ENCODE measurements at regions not wholly inside any gene's neighbourhood (a gene's known extent, or its start where the extent isn't known, plus 50 kb on each side); places are given as distances from the start of the nearest gene placed in this dataset.

- no peaks in the 10 kb centered on the region for H3K27me3 Mint-ChIP-seq (ENCODE audit: insufficient read depth, low read depth, poor library complexity)
- Histone ChIP-seq H3K27ac (ENCODE audit: low read depth) (no peak overlapping the region), H3K36me3 (ENCODE audit: insufficient read depth) (no peaks in the 10 kb centered on the region), H3K4me3 (no peak overlapping the region), H3K79me2 (replicated peaks; ENCODE audit: insufficient read depth) (no peaks in the 10 kb centered on the region), H3K27me3 (ENCODE audit: insufficient read depth) (no peaks in the 10 kb centered on the region), H3K4me1 (ENCODE audit: insufficient read depth) (no peaks in the 10 kb centered on the region), H3K4me2 (no peak overlapping the region), H3F3A (replicated peaks; ENCODE audit: low read depth) (no peaks in the 10 kb centered on the region), H4K20me1 (replicated peaks; ENCODE audit: insufficient read depth) (no peaks in the 10 kb centered on the region), H3K9me2 (ENCODE audit: insufficient read depth) (no peaks in the 10 kb centered on the region; the same call in 1 of the 2 replicates), H2AFZ (no peak overlapping the region)
- H3K9me3 Mint-ChIP-seq: peaks cover 9% of the 10 kb centered on the region; the same call in 2 of the 3 replicates
- no peak for TF ChIP-seq STAT1 (IDR thresholded peaks at IDR 0.05; ENCODE audit: unreplicated experiment)
- no peak for TF ChIP-seq ZNF114 (CRISPR knock-in tag; IDR thresholded peaks at IDR 0.05)
- TF ChIP-seq NANOG (IDR thresholded peaks at IDR 0.05; ENCODE audit: borderline replicate concordance): no peak
- no peak for TF ChIP-seq EZH2phosphoT487 (IDR thresholded peaks at IDR 0.05; ENCODE audit: unreplicated experiment)
- TF ChIP-seq CTCF (conservative IDR thresholded peaks at IDR 0.05; ENCODE audit: low read depth in 2 of 2): peak; percentile 19 to 28; a peak in 2 of 4 replicates
- no peak for TF ChIP-seq EZH2 (IDR thresholded peaks at IDR 0.05; ENCODE audit: low read depth, unreplicated experiment)
- no peak for TF ChIP-seq ZNF331 (CRISPR knock-in tag; IDR thresholded peaks at IDR 0.05; ENCODE audit: low read depth)
- H3K4me3 Mint-ChIP-seq: no peak overlapping the region
- no peaks in the 10 kb centered on the region for H3K4me1 Mint-ChIP-seq
- DNase-seq (ENCODE audit: low spot score): no peak
- no peak overlapping the region for H3K27ac Mint-ChIP-seq
- ATAC-seq: no peak
- H3K36me3 Mint-ChIP-seq (ENCODE audit: low read depth): no peaks in the 10 kb centered on the region
Observed at GRCh38 chr6:112600168-112600567, 253.0 kb downstream of the RFPL4B start.

GRCh38 chr6:112603726-112604125 is 256.6 kb downstream of the RFPL4B start:
- Mint-ChIP-seq H3K4me3 (no peak overlapping the region), H3K9me3 (peaks cover 16% of the 10 kb centered on the region), H3K27ac (no peak overlapping the region), H3K27me3 (ENCODE audit: insufficient read depth, low read depth, poor library complexity) (no peaks in the 10 kb centered on the region), H3K36me3 (ENCODE audit: low read depth) (peaks cover 10% of the 10 kb centered on the region), H3K4me1 (no peaks in the 10 kb centered on the region)
- no peak overlapping the region for H3K4me2 ChIP-seq
- H3K79me2 ChIP-seq (replicated peaks; ENCODE audit: insufficient read depth): no peaks in the 10 kb centered on the region
- no peak overlapping the region for H3K4me3 ChIP-seq
- no peaks in the 10 kb centered on the region for H3F3A ChIP-seq (replicated peaks; ENCODE audit: low read depth)
- TF ChIP-seq CREB1 (CRISPR knock-in tag; IDR thresholded peaks at IDR 0.05; ENCODE audit: low read depth) (no peak), JUNB (IDR thresholded peaks at IDR 0.05; ENCODE audit: unreplicated experiment) (no peak), ZNF462 (CRISPR knock-in tag; IDR thresholded peaks at IDR 0.05) (no peak), ZNF331 (CRISPR knock-in tag; IDR thresholded peaks at IDR 0.05; ENCODE audit: low read depth) (no peak), POLR2AphosphoS5 (IDR thresholded peaks at IDR 0.05; ENCODE audit: low read depth) (no peak), EZH2phosphoT487 (IDR thresholded peaks at IDR 0.05; ENCODE audit: unreplicated experiment) (no peak), STAT1 (IDR thresholded peaks at IDR 0.05; ENCODE audit: unreplicated experiment) (no peak), ZNF114 (CRISPR knock-in tag; IDR thresholded peaks at IDR 0.05) (no peak)
- H3K27ac ChIP-seq (ENCODE audit: low read depth): no peak overlapping the region
- no peaks in the 10 kb centered on the region for H3K36me3 ChIP-seq (ENCODE audit: insufficient read depth)
- no peaks in the 10 kb centered on the region for H3K27me3 ChIP-seq (ENCODE audit: insufficient read depth)
- DNase-seq (ENCODE audit: low spot score) (no peak), ATAC-seq (no peak)
- no peaks in the 10 kb centered on the region; the same call in 1 of the 2 replicates for H3K9me2 ChIP-seq (ENCODE audit: insufficient read depth)
- H3K4me1 ChIP-seq (ENCODE audit: insufficient read depth): no peaks in the 10 kb centered on the region
- H4K20me1 ChIP-seq (replicated peaks; ENCODE audit: insufficient read depth): no peaks in the 10 kb centered on the region
- no peak overlapping the region for H2AFZ ChIP-seq
